ENCODE measurements at regions not wholly inside any gene's neighbourhood (a gene's known extent, or its start where the extent isn't known, plus 50 kb on each side); places are given as distances from the start of the nearest gene placed in this dataset.
A peak's percentile ranks its signal among the peaks of the same experiment; 100 is the strongest.

- TF ChIP-seq CTCF (IDR thresholded peaks at IDR 0.05; ENCODE audit: control extremely low read depth, extremely low read depth) = no peak
- ATAC-seq (ENCODE audit: insufficient read depth, low FRiP score) (no peak), DNase-seq (peak in 1 of 3 donors; percentile 8)
- no peak overlapping the region for H3K4me3 ChIP-seq
- H3K27me3 ChIP-seq (ENCODE audit: control insufficient read depth in 3 of 3, insufficient read depth in 3 of 3, low read length in 2 of 3) = no peaks in the 10 kb centered on the region
- H3K27ac ChIP-seq (ENCODE audit: low read depth in 1 of 2, low read length in 1 of 2) = no peak overlapping the region
- WGBS, 2 donors = 58 to 63% methylated on average over 6 of the region's 6 CpGs
- H3K9ac ChIP-seq (ENCODE audit: insufficient read depth in 1 of 2, low read length in 2 of 2) = no peak overlapping the region
- peaks cover 0 to 10% (median under 1%) of the 10 kb centered on the region in 4 donors for H3K9me3 ChIP-seq (ENCODE audit: control insufficient read depth in 4 of 4, insufficient read depth in 3 of 4, low read length in 3 of 4)
- H3K36me3 ChIP-seq (ENCODE audit: control insufficient read depth in 4 of 4, insufficient read depth in 4 of 4, low read length in 4 of 4) = no peaks in the 10 kb centered on the region
- no peaks in the 10 kb centered on the region for H3K4me1 ChIP-seq (ENCODE audit: control insufficient read depth in 5 of 5, insufficient read depth in 5 of 5, low read length in 5 of 5)
These were observed 290.0 kb downstream of the HAO1 start for GRCh38 chr20:7650086-7650879.

GRCh38 chr20:7654231-7654630 lies 286.0 kb downstream of the HAO1 start:
- TF ChIP-seq CTCF (IDR thresholded peaks at IDR 0.05; ENCODE audit: control extremely low read depth, extremely low read depth) = no peak
- H3K36me3 ChIP-seq (ENCODE audit: control insufficient read depth in 4 of 4, insufficient read depth in 4 of 4, low read length in 4 of 4) = no peaks in the 10 kb centered on the region
- ATAC-seq (ENCODE audit: insufficient read depth, low FRiP score) (no peak), DNase-seq (no peak)
- no peaks in the 10 kb centered on the region for H3K27me3 ChIP-seq (ENCODE audit: control insufficient read depth in 3 of 3, insufficient read depth in 3 of 3, low read length in 2 of 3)
- H3K4me1 ChIP-seq (ENCODE audit: control insufficient read depth in 5 of 5, insufficient read depth in 5 of 5, low read length in 5 of 5) = no peaks in the 10 kb centered on the region
- H3K9me3 ChIP-seq (ENCODE audit: control insufficient read depth in 4 of 4, insufficient read depth in 3 of 4, low read length in 3 of 4) = no peaks in the 10 kb centered on the region
- H3K4me3 ChIP-seq = no peak overlapping the region
- H3K27ac ChIP-seq (ENCODE audit: low read depth in 1 of 2, low read length in 1 of 2) = no peak overlapping the region
- no peak overlapping the region for H3K9ac ChIP-seq (ENCODE audit: insufficient read depth in 1 of 2, low read length in 2 of 2)

- TF ChIP-seq CTCF (IDR thresholded peaks at IDR 0.05; ENCODE audit: control extremely low read depth, extremely low read depth) = no peak
- DNase-seq = no peak
- Histone ChIP-seq H3K27ac (ENCODE audit: low read depth in 1 of 2, low read length in 1 of 2) (no peak overlapping the region), H3K27me3 (ENCODE audit: control insufficient read depth in 3 of 3, insufficient read depth in 3 of 3, low read length in 2 of 3) (no peaks in the 10 kb centered on the region), H3K9ac (ENCODE audit: insufficient read depth in 1 of 2, low read length in 2 of 2) (no peak overlapping the region), H3K4me3 (no peak overlapping the region), H3K36me3 (ENCODE audit: control insufficient read depth in 4 of 4, insufficient read depth in 4 of 4, low read length in 4 of 4) (no peaks in the 10 kb centered on the region), H3K4me1 (ENCODE audit: control insufficient read depth in 5 of 5, insufficient read depth in 5 of 5, low read length in 5 of 5) (no peaks in the 10 kb centered on the region), H3K9me3 (ENCODE audit: control insufficient read depth in 4 of 4, insufficient read depth in 3 of 4, low read length in 3 of 4) (no peaks in the 10 kb centered on the region)
- WGBS, 2 donors = 78 to 85% methylated on average over 4 of the region's 4 CpGs
- no peak for ATAC-seq (ENCODE audit: insufficient read depth, low FRiP score)
These were observed 283.4 kb downstream of the HAO1 start for GRCh38 chr20:7656687-7657467.

All from lung (tissue), 11 donors.